Stimulated activated CD4-positive, alpha-beta T cell treated with anti-CD3 and anti-CD28 coated beads, Interleukin-4, amount 100 ng/mL, for 48 hours (primary cell): ENCODE measurements at regions not wholly inside any gene's neighbourhood (a gene's known extent, or its start where the extent isn't known, plus 50 kb on each side); places are given as distances from the start of the nearest gene placed in this dataset.

ENCODE experiments used
- DNase-seq, 2 donors: peaks; one replicate each; pipeline ENCODE4 v3.0.0-alpha.2; 2020; ENCODE audit warnings: low read depth in 2 of 2

DNA sequence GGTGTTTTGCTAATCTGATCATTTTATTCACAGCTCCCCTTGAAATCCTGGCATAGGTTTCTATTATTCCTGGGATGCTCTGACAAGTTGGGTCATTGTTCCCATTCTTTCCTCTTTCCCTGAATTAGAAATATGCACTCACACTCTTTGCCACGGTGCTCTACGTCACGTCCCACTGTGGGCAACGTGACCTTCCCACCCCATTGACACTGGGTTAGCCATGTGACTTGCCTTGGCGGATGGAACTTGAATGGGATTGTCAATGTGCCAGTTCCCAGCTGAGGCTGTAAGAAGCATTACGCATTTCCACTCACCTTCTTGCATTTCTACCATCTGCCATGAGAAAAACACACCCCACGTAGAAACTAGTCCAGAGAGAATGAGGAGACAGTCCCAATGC is 492.4 kb downstream of the SHISA9 start:
- DNase-seq: no peak

DNA sequence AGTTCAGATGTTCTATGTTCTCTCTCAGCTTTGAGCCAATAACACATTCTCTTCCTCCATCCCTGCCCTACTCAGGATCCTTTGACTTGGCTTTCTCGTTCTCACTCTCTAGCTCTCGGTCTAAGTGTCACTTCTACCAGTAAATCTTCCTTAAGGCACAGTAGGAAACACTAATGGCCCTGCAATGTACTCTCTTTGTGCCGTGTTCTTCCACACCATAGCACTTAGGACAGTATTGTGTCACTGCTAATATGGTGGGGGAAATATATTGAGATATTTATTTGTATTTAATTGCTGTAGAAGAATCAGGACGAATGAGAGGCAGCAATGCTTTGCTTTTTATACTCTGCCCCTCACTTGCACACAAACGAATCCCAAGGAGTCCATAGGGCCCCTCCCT is 493.1 kb downstream of the SHISA9 start:
- no peak for DNase-seq

DNA sequence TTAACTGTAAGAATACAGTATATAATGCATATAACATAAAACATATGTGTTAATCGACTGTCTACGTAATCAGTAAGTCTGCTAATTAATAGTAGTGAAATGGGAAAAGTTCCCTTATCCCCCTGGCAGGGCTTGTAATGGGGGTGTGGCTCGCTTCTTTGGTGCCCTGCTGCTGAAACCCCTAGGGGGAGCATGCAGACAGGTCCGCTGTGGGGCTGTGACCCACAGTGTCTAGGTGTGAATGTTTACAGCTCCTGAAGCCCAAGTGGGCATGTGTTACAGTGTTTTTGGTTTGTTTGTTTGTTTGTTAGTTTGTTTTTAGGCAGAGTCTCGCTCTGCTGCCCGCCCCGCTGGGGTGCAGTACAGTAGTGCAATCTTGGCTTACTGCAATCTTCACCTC is 495.7 kb downstream of the SHISA9 start:
- DNase-seq: no peak

- no peak for DNase-seq
Measured at GRCh38 chr16:13401641-13402040, 500.2 kb downstream of the SHISA9 start.

GRCh38 chr16:13402601-13403000 is 501.2 kb downstream of the SHISA9 start:
- no peak for DNase-seq

GRCh38 chr16:13403326-13403725 is 501.9 kb downstream of the SHISA9 start:
- DNase-seq: no peak

GRCh38 chr16:13414154-13414553 is 505.8 kb upstream of the ERCC4 start:
- no peak for DNase-seq

GRCh38 chr16:13419589-13419988 is 500.4 kb upstream of the ERCC4 start:
- no peak for DNase-seq

DNA sequence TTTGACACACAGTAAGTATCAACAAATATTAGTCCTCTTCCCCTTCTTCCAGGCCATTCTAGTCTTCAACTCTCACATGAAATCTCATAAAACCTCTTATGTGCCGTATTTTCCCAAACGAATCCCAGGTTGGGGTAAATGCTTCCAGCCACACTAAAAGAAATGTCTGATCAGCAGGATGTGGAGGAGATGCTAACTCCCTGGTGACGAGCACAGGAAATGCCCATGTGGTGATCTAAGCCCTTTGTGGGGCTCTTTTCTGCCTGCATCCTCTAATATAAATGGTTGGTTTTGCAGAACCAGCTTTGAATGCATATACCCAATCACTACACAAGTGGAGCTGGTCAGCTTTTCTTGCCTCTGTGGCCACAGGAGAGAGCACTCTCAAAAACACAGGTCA is 498.2 kb upstream of the ERCC4 start:
- DNase-seq: no peak

DNA sequence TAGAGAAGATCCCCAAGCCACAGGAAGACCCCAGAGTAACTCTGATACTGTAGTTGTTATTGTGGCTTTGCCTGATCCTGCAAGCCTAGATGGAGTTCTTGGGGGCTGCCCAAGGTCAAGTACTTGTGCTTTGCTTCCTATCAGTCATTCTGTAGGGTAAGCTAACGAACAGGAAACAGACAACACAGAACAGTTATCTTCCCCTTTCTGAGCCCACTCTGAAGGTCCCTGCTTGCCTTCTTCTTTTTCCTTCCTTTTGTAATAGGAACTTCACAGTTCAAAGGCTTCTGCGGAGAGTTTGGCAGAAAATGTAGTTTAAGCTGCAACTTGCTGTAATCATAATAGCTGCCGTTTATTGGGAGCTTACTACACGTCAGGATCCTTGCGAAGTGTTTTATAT is 494.1 kb upstream of the ERCC4 start:
- DNase-seq: no peak

GRCh38 chr16:13426269-13426668 is 493.7 kb upstream of the ERCC4 start:
- DNase-seq: no peak

- no peak for DNase-seq
Measured at GRCh38 chr16:13426736-13427135, 493.2 kb upstream of the ERCC4 start.

GRCh38 chr16:13427943-13428342 is 492.0 kb upstream of the ERCC4 start:
- DNase-seq: no peak

DNA sequence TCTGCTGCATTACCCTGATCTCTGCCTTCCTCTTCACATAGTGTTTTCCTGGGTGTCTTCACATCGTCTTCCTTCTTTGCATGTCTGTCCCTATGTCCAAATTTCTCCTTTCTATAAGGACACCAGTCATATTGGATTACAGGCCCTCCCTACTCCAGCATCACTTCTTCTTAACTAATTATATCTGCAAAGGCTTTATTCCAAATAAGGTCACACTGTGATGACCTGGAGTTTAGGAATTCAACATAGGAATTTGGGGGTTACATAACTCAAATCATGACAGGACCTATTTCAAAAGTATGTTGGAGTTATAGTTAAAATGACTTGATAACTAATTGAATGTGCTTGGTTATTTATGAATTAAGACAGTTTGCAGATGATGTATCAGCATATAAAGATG is 490.5 kb upstream of the ERCC4 start:
- DNase-seq: no peak

GRCh38 chr16:13435415-13435814 is 484.5 kb upstream of the ERCC4 start:
- no peak for DNase-seq

GRCh38 chr16:13435873-13436474 is 484.0 kb upstream of the ERCC4 start:
- no peak for DNase-seq

DNA sequence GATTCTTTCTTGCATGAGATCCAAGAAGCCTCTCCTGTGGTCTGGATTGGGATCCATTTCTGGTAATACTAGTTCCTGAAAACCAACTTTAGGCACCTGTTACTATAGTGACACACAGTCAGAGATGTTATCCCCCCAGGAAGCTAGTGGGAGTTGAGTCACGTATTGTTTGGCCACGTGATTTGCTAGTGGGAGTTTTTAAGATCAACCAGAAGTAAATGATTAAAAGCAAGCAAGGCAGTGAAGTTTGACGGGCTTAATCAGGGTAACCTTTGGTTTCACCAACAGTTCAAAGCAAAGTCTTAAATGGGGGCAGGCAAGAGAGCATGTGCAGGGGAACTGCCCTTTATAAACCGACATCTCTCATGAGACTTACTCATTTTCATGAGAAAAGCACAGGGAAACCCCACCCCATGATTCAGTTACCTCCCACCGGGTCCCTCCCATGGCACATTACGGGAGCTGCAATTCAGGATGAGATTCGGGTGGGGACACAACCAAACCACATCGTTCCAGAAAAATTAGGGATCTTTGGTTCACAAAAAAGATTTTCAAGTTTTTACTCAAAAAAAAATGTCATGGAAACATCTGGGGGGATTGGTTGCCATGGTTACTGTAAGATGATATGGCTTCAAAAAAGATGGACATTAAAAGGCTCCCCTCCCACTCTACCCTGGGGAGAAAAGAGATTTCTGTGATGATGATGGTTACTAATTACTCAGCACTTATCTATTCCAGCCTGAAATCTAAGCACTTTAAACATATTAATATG is 483.1 kb upstream of the ERCC4 start:
- DNase-seq: no peak

DNA sequence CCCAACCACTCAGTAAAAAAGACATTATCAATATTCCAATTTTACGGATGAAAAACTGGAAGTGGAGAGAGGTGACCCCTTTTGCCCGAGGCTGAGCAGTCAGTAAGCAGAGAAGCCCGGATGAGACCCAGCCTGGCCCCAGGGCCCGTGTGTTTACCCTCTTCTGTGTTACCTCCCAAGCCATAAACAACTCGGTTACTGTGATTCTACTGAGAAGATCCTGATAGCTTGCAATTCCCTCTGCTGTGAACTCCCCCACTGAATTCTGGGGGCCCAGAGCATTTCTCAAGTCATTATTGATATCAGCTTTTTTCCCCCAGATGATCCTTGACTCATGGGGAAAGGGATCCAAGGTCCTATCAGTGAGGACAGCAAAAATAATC is 482.6 kb upstream of the ERCC4 start:
- DNase-seq: no peak

- no peak for DNase-seq
Measured at GRCh38 chr16:13438064-13438463, 481.9 kb upstream of the ERCC4 start.

GRCh38 chr16:13439766-13440165 is 480.2 kb upstream of the ERCC4 start:
- DNase-seq: no peak

GRCh38 chr16:13441675-13442074 is 478.3 kb upstream of the ERCC4 start:
- DNase-seq: no peak

DNA sequence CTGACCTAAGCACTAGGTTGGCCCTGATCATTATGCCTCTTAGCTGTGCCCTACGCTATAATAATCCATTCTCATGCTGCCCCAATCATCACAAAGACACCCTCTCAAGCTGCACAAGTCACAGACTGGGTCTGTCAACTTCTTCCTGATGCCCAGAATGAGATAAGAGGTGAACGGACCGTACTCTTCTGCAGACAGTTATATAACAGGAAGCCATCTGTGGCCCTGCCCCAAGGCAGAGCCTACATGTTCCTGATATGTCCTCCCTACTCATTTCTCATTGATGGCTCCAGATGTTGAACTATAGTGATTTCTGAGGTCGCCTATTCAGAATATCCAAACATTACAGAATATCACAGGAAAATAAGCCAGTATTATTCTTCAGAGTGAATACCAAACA is 471.6 kb upstream of the ERCC4 start:
- DNase-seq: no peak

DNA sequence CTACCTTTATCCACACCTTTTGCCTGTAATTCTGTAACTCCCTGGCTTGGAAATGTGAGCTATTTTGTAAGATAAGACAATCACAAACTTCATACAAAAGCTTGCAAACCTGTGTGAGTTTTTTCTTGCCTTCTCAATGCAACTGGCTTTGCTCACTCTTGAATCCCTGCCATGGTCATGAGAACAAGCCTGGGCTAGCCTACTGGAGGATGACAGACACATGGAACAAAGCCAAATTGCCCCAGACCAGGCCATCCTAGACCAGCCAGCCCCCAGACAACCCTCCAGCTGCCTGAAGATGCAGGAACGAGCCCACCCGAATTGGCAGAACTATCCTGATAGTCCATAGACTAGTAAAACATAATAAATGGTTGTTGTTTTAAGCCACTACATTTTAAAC is 466.6 kb upstream of the ERCC4 start:
- DNase-seq: no peak
